Right lobe of liver (tissue), 4 donors: ENCODE measurements at regions not wholly inside any gene's neighbourhood (a gene's known extent, or its start where the extent isn't known, plus 50 kb on each side); places are given as distances from the start of the nearest gene placed in this dataset.

Experiments
- CTCF ChIP-seq, 4 donors: fragments of 200-600 bp in 3 of 4; fragments of 450-650 bp in 1 of 4; IDR thresholded peaks; one replicate each; pipeline versions ENCODE4 v1.5.1 to v1.8.0; 2016 to 2022; ENCODE audit warnings: antibody characterized with exemption in 4 of 4, mild to moderate bottlenecking in 2 of 4
- POLR2A ChIP-seq: fragments of 450-650 bp; IDR thresholded peaks from one replicate; pipeline ENCODE4 v1.6.1; 2017; ENCODE audit warnings: antibody characterized with exemption, mild to moderate bottlenecking
- donor health status: DM: no; HTN: no; CAD: no.
- donor health status: DM: no; HTN: no; CAD: no.
- donor health status: DM: no; HTN: yes; CAD: no.

GRCh38 chr6:159467473-159468041, 225.5 kb downstream of the SOD2 start:
- TF ChIP-seq CTCF (IDR thresholded peaks at IDR 0.05) (no peak), POLR2A (no peak)
